Activated CD8-positive, alpha-beta T cell treated with anti-CD3 and anti-CD28 coated beads, Interleukin-2, amount 10 ng/mL, durations not matched to agents 7 days and 5 days (primary cell): ENCODE measurements at regions not wholly inside any gene's neighbourhood (a gene's known extent, or its start where the extent isn't known, plus 50 kb on each side); places are given as distances from the start of the nearest gene placed in this dataset.

ENCODE experiments used
- ATAC-seq: fragments of 150-1000 bp; cut with Tn5 transposase; one replicate; pipeline ENCODE4 v1.10.0; 2021; ENCODE audit warnings: moderate library complexity
- CTCF ChIA-PET: fragments of 350-600 bp; sonication (Branson Sonifier 250); formaldehyde crosslinking; loops from one replicate; lab custom pipeline; 2021; ENCODE audit warnings: antibody characterized with exemption; lab: Charles Lee
- POLR2A ChIA-PET: fragments of 350-600 bp; sonication (Branson Sonifier 250); formaldehyde crosslinking; loops from one replicate; lab custom pipeline; 2021; ENCODE audit warnings: antibody characterized with exemption; lab: Charles Lee
- DNase-seq: peaks from one replicate; pipeline ENCODE4 v3.0.0-alpha.2; 2020
- H3K27ac Mint-ChIP-seq: one replicate; pipeline ENCODE4 v1.8.0; 2021; ENCODE audit warnings: mild to moderate bottlenecking, mixed read lengths
- H3K27me3 Mint-ChIP-seq: one replicate; pipeline ENCODE4 v1.8.0; 2021; ENCODE audit warnings: low read depth, mixed read lengths
- H3K36me3 Mint-ChIP-seq: one replicate; pipeline ENCODE4 v1.8.0; 2021; ENCODE audit warnings: low read depth, mixed read lengths
- H3K4me1 Mint-ChIP-seq: one replicate; pipeline ENCODE4 v1.8.0; 2021; ENCODE audit warnings: low read depth, mixed read lengths
- H3K4me3 Mint-ChIP-seq: one replicate; pipeline ENCODE4 v1.8.0; 2021; ENCODE audit warnings: mild to moderate bottlenecking, mixed read lengths
- H3K9me3 Mint-ChIP-seq: one replicate; pipeline ENCODE4 v1.8.0; 2022; ENCODE audit warnings: mixed read lengths; ENCODE audit not compliant: insufficient read depth

DNA sequence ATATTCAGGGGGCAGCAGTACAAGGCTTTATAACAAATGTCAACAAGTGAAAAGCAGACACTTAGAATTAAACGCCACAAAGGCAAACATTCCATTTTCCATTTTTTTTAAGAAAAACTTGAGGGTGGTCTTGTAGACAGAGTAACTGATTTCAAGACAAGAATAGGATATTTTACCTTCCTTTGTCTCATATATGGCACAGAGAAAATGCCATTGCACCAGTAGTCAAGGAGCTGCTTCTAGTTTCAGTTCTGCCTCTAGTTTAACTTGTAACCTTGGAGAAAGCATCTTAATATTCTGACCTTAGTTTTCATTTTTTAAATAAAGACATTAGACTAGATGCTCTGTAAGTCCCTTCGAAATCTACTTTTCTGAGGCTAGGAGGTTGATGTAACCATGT is 355.3 kb upstream of the KCNN2 start:
- H3K4me1 Mint-ChIP-seq, result no peaks in the 10 kb centered on the region
- DNase-seq, result no peak
- H3K36me3 Mint-ChIP-seq, result no peaks in the 10 kb centered on the region
- H3K4me3 Mint-ChIP-seq, result no peak overlapping the region
- CTCF ChIA-PET, result no interaction called here
- POLR2A ChIA-PET, result no interaction called here
- H3K9me3 Mint-ChIP-seq, result no peaks in the 10 kb centered on the region
- ATAC-seq, result no peak
- no peak overlapping the region for H3K27ac Mint-ChIP-seq
- H3K27me3 Mint-ChIP-seq, result no peaks in the 10 kb centered on the region

- no peak for DNase-seq
- no peaks in the 10 kb centered on the region for H3K9me3 Mint-ChIP-seq
- ChIA-PET CTCF (interaction anchor here (0.6 kb wide), 1 partner anchor 208 kb away, joined by 3 read pairs; no protein-coding TSS in a partner anchor), POLR2A (no interaction called here)
- ATAC-seq, result no peak
- H3K4me1 Mint-ChIP-seq, result no peaks in the 10 kb centered on the region
- no peaks in the 10 kb centered on the region for H3K36me3 Mint-ChIP-seq
- no peak overlapping the region for H3K27ac Mint-ChIP-seq
- no peak overlapping the region for H3K4me3 Mint-ChIP-seq
- no peaks in the 10 kb centered on the region for H3K27me3 Mint-ChIP-seq
These were observed 354.2 kb upstream of the KCNN2 start for GRCh38 chr5:114007678-114008077.

DNA sequence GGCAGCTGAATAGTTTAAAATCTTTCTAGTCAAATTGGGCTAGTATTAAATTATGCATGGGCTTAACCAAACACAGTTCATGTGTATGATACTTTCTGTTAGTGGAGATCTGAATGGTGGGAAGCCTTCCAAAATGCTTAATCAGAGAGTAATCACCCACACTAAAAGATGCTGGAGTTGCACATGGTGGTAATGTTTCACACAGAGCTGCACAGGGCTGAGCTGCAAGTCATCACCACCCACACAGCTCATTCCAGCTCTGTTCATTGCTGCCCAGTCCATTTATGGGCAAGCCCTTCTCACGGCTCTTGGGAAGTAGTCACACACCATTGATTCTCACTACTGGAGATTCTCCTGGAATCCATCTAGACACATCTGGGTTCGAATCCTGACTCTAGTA is 351.5 kb upstream of the KCNN2 start:
- H3K9me3 Mint-ChIP-seq, result no peaks in the 10 kb centered on the region
- H3K27me3 Mint-ChIP-seq, result no peaks in the 10 kb centered on the region
- no peak for DNase-seq
- H3K27ac Mint-ChIP-seq, result no peak overlapping the region
- H3K4me3 Mint-ChIP-seq, result no peak overlapping the region
- no peaks in the 10 kb centered on the region for H3K4me1 Mint-ChIP-seq
- ChIA-PET POLR2A (no interaction called here), CTCF (no interaction called here)
- no peak for ATAC-seq
- no peaks in the 10 kb centered on the region for H3K36me3 Mint-ChIP-seq

DNA sequence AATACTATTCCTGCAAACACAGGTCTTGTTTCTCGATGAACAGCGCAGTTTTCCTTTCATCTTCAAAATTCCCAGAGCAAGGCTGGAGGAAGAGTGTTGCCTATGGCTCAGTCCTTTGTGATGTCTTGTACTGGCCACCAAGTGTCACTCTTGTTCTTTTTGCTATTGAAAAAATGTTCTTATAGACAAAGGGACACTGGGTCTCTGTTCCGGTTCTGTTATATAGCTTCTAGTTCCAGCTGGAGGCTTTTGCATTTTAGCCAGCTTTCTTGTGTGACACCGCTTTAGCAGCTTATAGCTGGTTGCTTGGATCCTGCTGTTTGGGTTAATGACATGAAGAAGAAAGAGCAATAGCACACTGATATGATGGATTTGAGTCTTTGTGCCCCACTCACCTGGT is 343.7 kb upstream of the KCNN2 start:
- H3K4me3 Mint-ChIP-seq, result no peak overlapping the region
- H3K36me3 Mint-ChIP-seq, result no peaks in the 10 kb centered on the region
- DNase-seq, result no peak
- H3K27me3 Mint-ChIP-seq, result no peaks in the 10 kb centered on the region
- CTCF ChIA-PET, result interaction anchor here (0.5 kb wide), 1 partner anchor 392 kb away, joined by 3 read pairs; no protein-coding TSS in a partner anchor
- no peaks in the 10 kb centered on the region for H3K9me3 Mint-ChIP-seq
- H3K27ac Mint-ChIP-seq, result no peak overlapping the region
- POLR2A ChIA-PET, result no interaction called here
- H3K4me1 Mint-ChIP-seq, result no peaks in the 10 kb centered on the region
- no peak for ATAC-seq

GRCh38 chr5:114038756-114039155 is 323.1 kb upstream of the KCNN2 start:
- H3K27ac Mint-ChIP-seq, result no peak overlapping the region
- H3K4me1 Mint-ChIP-seq, result no peaks in the 10 kb centered on the region
- no peaks in the 10 kb centered on the region for H3K9me3 Mint-ChIP-seq
- no peak for ATAC-seq
- no peaks in the 10 kb centered on the region for H3K36me3 Mint-ChIP-seq
- DNase-seq, result no peak
- no peaks in the 10 kb centered on the region for H3K27me3 Mint-ChIP-seq
- ChIA-PET POLR2A (no interaction called here), CTCF (no interaction called here)
- no peak overlapping the region for H3K4me3 Mint-ChIP-seq

DNA sequence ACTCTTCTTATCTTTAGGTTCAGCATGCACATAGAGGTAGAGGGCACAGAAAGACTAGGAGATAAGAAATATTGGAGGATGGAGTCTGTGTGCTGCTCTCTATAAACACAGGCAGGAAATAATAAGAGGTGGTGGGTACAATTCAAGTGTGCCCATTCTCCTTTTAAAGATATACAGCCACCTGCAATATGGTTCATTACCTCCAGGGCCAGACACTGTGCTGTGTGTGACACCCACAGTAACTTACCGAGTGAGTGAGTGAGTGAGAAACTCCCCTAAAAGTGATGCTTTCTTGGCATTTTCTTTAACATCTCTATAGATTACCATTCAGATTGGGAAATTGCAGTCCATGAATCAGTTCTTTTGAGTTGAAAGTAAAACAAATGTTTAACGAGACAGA is 311.8 kb upstream of the KCNN2 start:
- POLR2A ChIA-PET, result no interaction called here
- CTCF ChIA-PET, result no interaction called here

GRCh38 chr5:114053372-114053771 is 308.5 kb upstream of the KCNN2 start:
- no peak for DNase-seq
- ChIA-PET POLR2A (no interaction called here), CTCF (no interaction called here)
- ATAC-seq, result no peak
- Mint-ChIP-seq H3K4me1 (no peaks in the 10 kb centered on the region), H3K27me3 (peaks cover 31% of the 10 kb centered on the region), H3K4me3 (no peak overlapping the region), H3K36me3 (no peaks in the 10 kb centered on the region), H3K9me3 (no peaks in the 10 kb centered on the region), H3K27ac (no peak overlapping the region)

More for the DNA sequence above, 311.8 kb upstream of the KCNN2 start:
- Mint-ChIP-seq H3K4me1 (no peaks in the 10 kb centered on the region), H3K36me3 (no peaks in the 10 kb centered on the region), H3K27me3 (peaks cover 16% of the 10 kb centered on the region), H3K4me3 (no peak overlapping the region), H3K27ac (no peak overlapping the region), H3K9me3 (no peaks in the 10 kb centered on the region)
- DNase-seq, result no peak
- ATAC-seq, result no peak

DNA sequence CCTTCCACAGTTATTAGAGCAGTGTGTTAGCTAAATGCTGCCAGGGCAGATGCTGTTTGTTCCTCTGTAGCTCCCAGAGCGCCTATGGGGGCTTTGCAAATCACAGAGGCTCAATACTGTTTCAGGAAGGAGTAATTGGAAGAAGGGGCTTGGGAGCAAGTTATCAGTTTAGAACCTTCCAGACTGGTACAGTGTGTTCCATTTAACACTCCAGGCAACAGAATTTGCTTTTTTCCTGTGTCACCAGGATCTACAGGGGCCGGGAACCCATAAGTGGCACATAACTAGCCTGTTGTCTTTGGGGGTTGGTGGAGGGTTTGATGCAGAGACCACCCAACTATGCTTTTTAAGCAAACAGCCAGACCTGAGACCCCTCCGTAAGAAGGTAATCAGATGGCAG is 307.3 kb upstream of the KCNN2 start:
- Mint-ChIP-seq H3K27ac (no peak overlapping the region), H3K4me1 (no peaks in the 10 kb centered on the region), H3K36me3 (no peaks in the 10 kb centered on the region), H3K27me3 (peaks cover 31% of the 10 kb centered on the region), H3K4me3 (no peak overlapping the region), H3K9me3 (no peaks in the 10 kb centered on the region)
- no peak for ATAC-seq
- POLR2A ChIA-PET, result no interaction called here
- no peak for DNase-seq
- CTCF ChIA-PET, result no interaction called here

- CTCF ChIA-PET, result no interaction called here
- DNase-seq (no peak), ATAC-seq (no peak)
- Mint-ChIP-seq H3K27me3 (peaks cover 31% of the 10 kb centered on the region), H3K27ac (no peak overlapping the region), H3K4me3 (no peak overlapping the region), H3K4me1 (no peaks in the 10 kb centered on the region), H3K9me3 (no peaks in the 10 kb centered on the region), H3K36me3 (no peaks in the 10 kb centered on the region)
- POLR2A ChIA-PET, result no interaction called here
These were observed 306.3 kb upstream of the KCNN2 start for GRCh38 chr5:114055318-114056184.

DNA sequence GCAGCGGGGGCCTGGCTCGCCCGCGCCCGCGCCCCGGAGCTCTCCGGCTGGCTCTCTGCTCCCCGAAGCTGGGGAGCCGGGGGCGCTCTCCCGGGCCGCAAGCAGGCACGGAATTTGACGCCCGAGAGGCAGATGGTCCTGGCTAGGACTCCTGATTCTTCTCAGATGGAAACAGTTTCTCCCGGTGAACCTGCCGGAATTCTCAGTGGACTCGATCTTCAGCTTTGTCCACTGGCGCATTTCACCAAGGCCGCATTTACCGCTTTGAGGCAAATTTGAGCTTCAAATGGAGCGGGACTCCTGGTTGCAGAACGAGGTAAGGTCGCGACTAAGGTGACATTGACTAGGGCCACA is 305.7 kb upstream of the KCNN2 start:
- Mint-ChIP-seq H3K36me3 (no peaks in the 10 kb centered on the region), H3K4me1 (no peaks in the 10 kb centered on the region), H3K27me3 (peaks cover 31% of the 10 kb centered on the region), H3K9me3 (no peaks in the 10 kb centered on the region), H3K27ac (no peak overlapping the region), H3K4me3 (no peak overlapping the region)
- no peak for ATAC-seq
- ChIA-PET POLR2A (no interaction called here), CTCF (no interaction called here)
- no peak for DNase-seq

DNA sequence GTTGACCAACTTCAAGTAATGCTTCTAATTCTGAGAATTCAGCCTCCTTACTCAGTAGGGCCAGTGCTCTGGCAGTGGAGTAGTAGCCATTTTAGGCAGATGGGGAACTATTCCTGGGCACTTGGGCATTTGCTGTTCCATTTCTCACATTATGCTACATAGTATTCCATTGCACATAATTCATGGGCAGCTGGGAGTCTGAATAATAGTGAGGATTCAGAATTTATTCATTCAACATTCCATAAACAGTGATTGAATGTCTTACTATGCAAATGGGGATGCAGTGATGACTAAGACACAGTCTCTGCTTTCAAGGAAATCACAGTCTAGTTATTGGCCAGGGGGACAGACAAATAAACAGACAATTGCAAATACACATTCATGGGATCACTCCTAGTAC is 301.0 kb upstream of the KCNN2 start:
- Mint-ChIP-seq H3K36me3 (no peaks in the 10 kb centered on the region), H3K4me1 (no peaks in the 10 kb centered on the region), H3K27me3 (peaks cover 11% of the 10 kb centered on the region), H3K9me3 (no peaks in the 10 kb centered on the region), H3K4me3 (no peak overlapping the region), H3K27ac (no peak overlapping the region)
- ChIA-PET POLR2A (no interaction called here), CTCF (no interaction called here)
- DNase-seq, result no peak
- no peak for ATAC-seq

GRCh38 chr5:114062932-114063867 is 298.7 kb upstream of the KCNN2 start:
- ChIA-PET POLR2A (no interaction called here), CTCF (no interaction called here)
- ATAC-seq (no peak), DNase-seq (no peak)
- Mint-ChIP-seq H3K9me3 (no peaks in the 10 kb centered on the region), H3K4me3 (no peak overlapping the region), H3K4me1 (no peaks in the 10 kb centered on the region), H3K36me3 (no peaks in the 10 kb centered on the region), H3K27ac (no peak overlapping the region), H3K27me3 (no peaks in the 10 kb centered on the region)
